ENCODE measurements at regions not wholly inside any gene's neighbourhood (a gene's known extent, or its start where the extent isn't known, plus 50 kb on each side); places are given as distances from the start of the nearest gene placed in this dataset.

GRCh38 chr12:19837543-19837942 is 398.3 kb downstream of the AEBP2 start:
- no peak for ATAC-seq

GRCh38 chr12:19841451-19841850 is 402.2 kb downstream of the AEBP2 start:
- DNase-seq (ENCODE audit: low spot score) (no peak), ATAC-seq (peak; percentile 48)
- intact Hi-C loops (cut with DNase I): no loop called here

More at GRCh38 chr12:19837543-19837942, 398.3 kb downstream of the AEBP2 start:
- DNase-seq (ENCODE audit: low spot score): no peak
- intact Hi-C loops (cut with DNase I): no loop called here

DNA sequence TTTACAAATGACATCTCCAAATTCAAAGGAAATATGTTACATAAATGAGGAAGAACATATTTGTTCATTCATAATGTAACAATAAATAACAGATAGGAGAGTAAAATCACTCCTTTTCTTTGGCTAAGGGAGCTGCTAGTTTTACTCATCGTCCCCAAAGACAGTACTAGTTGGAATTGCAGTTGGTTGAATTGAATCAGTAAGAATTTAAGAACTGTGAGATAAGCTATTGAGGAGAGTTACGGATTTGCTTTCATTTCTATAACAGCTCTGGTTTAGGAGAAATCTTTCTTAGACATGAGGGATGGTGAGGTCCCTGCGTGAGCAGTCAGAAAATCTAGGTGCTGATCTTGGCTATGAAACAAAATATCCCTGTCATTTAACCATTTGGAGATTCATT is 402.8 kb downstream of the AEBP2 start:
- intact Hi-C loops (cut with DNase I): no loop called here
- no peak for DNase-seq (ENCODE audit: low spot score)
- no peak for ATAC-seq

DNA sequence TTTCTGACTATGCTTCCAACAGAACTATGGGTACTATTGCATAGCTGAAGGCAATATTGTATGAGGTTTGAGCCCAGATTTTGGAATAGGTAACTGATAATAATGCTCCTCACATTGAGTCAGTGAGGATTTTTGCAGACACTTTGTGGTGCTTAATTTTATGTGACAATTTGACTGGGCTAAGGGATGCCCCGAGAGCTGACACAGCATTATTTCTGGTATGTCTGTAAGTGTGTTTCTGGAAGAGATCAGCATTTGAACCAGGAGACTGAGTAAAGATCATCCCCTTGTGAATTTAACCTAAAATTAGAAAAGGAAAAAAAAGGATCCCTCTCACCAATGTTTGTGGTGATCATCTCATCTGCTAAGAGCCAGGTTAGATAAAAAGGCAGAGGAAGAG is 404.9 kb downstream of the AEBP2 start:
- no peak for DNase-seq (ENCODE audit: low spot score)
- intact Hi-C loops (cut with DNase I): no loop called here
- ATAC-seq: no peak

- intact Hi-C loops (cut with DNase I): no loop called here
- no peak for DNase-seq (ENCODE audit: low spot score)
- ATAC-seq: no peak
These were observed 407.3 kb downstream of the AEBP2 start for GRCh38 chr12:19846574-19846973.

DNA sequence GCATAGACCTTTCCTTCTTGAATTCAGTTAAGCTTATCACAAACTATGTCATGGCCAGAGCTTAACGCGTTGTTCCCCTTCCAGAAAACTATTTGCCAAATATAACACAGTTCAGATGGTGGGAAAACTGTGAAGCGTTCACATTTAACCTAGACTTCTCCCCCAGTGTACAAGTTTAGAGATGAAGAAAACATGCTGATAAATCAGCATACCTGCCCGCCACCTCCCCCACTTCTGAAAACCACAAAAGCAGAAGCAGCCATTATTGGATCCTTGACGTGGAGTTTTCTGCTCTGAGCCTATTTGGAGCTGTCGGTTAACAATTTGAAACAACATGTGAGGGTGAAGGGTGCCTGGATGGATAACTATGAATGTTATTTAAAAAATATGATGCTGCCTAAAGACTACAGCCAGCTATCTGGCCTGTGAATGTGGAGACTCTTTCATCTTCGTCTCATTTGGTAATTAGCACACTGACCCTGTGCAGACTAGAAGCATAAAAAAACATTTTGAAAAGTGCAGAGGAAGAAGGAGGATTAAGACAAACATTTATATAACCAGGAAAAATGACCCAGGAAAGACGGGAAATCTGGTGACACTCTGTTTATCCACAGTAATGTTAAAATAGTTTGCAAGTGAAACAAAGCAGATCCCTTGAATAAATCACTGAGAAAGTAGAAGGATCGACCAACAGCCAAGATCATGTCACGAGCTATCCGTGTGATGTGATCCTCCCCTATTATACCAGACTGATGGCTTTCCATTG is 408.2 kb downstream of the AEBP2 start:
- DNase-seq (ENCODE audit: low spot score) (no peak), ATAC-seq (peak; percentile 37)
- intact Hi-C loops (cut with DNase I): no loop called here

- no peak for ATAC-seq
- DNase-seq (ENCODE audit: low spot score): no peak
- intact Hi-C loops (cut with DNase I): no loop called here
These were observed 409.1 kb downstream of the AEBP2 start for GRCh38 chr12:19848421-19848820.

- intact Hi-C loops (cut with DNase I): no loop called here
- ATAC-seq (no peak), DNase-seq (ENCODE audit: low spot score) (no peak)
These were observed 409.9 kb downstream of the AEBP2 start for GRCh38 chr12:19849208-19849607.

DNA sequence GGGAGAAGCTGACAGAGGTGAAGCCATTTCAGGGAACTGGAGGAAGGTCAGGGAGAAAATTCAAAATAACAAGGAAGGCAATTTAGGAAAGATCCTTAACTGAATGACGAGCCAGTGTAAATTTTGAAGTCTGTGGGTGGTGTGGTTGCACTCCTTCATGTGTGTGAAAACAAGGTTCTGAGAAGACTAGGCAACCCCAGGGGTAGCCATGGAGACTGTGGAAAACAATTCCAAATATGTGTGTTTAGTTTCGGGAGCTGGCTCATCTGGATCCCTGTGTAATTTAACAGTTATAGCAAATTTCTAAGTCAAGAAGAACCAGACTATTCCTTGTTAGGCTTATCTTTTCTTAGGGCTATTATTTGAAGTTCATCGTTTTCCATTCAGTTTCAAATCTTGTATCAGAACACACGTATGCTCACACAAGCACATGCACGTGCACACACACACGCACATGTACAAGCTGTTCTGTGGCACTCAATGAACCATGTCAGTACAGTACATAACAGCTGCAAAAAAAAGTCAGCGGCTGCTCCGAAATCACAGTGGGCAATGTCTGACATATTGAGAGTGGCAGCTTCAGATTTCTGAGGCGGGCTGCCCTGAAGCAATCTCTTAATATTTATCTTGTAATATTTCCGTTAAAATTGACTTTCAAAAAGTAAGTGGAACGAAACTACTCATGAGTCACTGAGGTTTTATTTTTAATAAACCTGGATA is 411.2 kb downstream of the AEBP2 start:
- intact Hi-C loops (cut with DNase I): no loop called here
- peak; percentile 90 for ATAC-seq
- DNase-seq (ENCODE audit: low spot score): no peak

GRCh38 chr12:19852100-19852855 is 413.0 kb downstream of the AEBP2 start:
- DNase-seq (ENCODE audit: low spot score): no peak
- no peak for ATAC-seq
- intact Hi-C loops (cut with DNase I): no loop called here

GRCh38 chr12:19855851-19856250 is 416.6 kb downstream of the AEBP2 start:
- intact Hi-C loops (cut with DNase I): no loop called here
- DNase-seq (ENCODE audit: low spot score) (no peak), ATAC-seq (peak; percentile 36)

- intact Hi-C loops (cut with DNase I): no loop called here
- ATAC-seq (peak; percentile 32), DNase-seq (ENCODE audit: low spot score) (no peak)
These were observed 417.1 kb downstream of the AEBP2 start for GRCh38 chr12:19856389-19856788.

DNA sequence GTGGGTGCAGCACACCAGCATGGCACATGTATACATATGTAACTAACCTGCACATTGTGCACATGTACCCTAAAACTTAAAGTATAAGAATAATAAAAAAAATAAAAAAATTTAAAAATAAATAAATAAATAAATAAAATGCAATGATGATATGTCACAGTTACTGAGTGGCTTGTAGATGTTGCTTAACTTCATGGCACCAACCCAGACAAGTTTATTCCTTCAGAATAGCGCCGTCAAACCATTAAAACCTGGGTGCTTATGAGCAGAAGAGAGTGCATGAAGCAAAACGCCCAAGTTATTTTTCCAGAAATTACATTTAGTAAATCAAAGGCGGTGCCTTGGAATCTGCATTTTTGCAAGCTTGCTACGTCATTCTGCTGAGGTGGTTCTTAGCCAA is 417.9 kb downstream of the AEBP2 start:
- no peak for ATAC-seq
- intact Hi-C loops (cut with DNase I): no loop called here
- no peak for DNase-seq (ENCODE audit: low spot score)

DNA sequence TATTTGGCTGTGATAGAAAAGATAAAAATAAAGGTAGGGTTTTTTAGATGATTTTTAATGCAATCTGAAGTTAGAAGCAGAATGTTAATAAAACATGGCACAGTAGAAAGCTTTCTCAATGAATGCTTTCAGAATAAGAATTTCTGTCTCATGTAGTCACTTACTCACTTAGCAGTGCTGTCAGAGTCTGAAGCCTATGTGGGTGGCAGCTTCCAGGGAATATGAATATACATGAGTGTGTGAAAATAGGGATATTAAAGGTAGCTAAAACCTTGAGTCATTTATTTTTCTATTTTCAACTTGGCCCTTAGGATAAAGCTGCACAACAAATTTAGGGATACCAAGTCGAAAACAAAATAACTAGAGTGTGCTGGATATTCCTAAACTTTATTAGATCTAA is 427.9 kb downstream of the AEBP2 start:
- ATAC-seq: no peak
- intact Hi-C loops (cut with DNase I): no loop called here
- DNase-seq (ENCODE audit: low spot score): no peak

DNA sequence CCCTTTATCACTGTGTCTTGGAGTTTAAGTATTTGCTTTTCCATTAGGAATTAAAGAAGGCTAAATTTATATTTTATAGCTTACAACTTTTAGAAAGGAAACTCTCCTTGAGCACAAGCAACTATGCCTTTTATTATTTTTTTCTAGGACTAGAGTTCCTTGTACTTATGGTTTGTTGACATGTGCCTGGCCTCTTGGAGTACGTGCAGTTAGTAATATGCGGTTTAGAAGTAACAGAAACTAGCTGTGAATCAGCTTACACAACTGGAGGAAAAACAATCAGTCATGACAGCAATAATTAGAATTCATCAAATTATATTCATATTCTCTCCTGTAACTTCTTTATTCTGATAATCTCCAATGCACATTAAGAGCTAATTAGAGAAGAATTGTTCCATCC is 428.7 kb downstream of the AEBP2 start:
- no peak for DNase-seq (ENCODE audit: low spot score)
- no peak for ATAC-seq
- intact Hi-C loops (cut with DNase I): no loop called here

- DNase-seq (ENCODE audit: low spot score): no peak
These were observed 430.1 kb downstream of the AEBP2 start for GRCh38 chr12:19869413-19869812.

DNA sequence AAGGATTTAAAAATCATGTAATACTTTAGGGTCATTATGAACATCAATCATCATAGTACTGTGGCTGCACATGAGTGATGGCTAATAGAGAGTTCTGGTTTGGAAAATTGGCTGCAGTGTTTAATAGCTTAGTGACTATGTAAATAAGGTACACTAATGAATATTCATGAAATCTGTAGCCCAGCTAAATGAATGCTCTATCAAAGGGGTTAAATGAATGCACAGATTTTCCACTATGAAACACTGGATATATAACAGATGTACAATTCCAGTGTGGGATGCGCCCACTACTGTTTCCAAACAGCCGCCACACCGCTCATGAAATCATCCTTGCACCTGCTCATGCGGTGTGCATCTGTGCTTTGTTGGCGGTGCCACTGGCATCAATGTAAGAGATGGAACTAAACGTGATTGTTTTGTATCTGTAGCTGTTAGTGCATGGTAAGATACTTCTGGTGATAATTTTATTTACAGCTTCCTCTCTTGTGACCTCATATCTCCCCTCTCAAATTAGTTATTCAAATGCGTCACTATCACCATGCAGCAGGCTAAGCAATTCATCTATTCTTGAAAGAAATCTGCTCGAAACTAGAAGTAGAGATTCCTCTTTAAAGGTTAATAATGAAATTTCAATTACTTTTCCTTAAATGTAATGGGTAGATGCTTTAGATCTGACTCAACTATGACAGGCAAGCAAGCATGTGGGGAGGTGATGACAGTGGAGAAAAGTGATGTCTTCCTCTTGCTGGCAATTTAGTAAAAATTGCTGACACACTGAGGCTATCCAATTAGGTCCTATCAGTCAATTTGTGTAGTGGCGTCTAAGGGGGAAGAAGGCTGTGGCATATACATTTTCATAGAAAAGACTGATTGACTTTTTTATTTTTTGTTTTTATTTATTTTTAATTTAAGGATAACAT is 433.6 kb downstream of the AEBP2 start:
- DNase-seq (ENCODE audit: low spot score): no peak
- intact Hi-C loops (cut with DNase I): no loop called here
- no peak for ATAC-seq

More at GRCh38 chr12:19869413-19869812, 430.1 kb downstream of the AEBP2 start:
- intact Hi-C loops (cut with DNase I): no loop called here
- ATAC-seq: no peak

GRCh38 chr12:19880076-19880475 is 440.8 kb downstream of the AEBP2 start:
- DNase-seq (ENCODE audit: low spot score): no peak
- no peak for ATAC-seq
- intact Hi-C loops (cut with DNase I): no loop called here

- intact Hi-C loops (cut with DNase I): no loop called here
- no peak for ATAC-seq
These were observed 441.4 kb downstream of the AEBP2 start for GRCh38 chr12:19880721-19881120.

More at GRCh38 chr12:19880721-19881120, 441.4 kb downstream of the AEBP2 start:
- no peak for DNase-seq (ENCODE audit: low spot score)
